NCI-H524 treated with DMSO at 0.1 percent for 48 hours (cell line): ENCODE measurements at regions not wholly inside any gene's neighbourhood (a gene's known extent, or its start where the extent isn't known, plus 50 kb on each side); places are given as distances from the start of the nearest gene placed in this dataset.

Source experiments
- DNase-seq: peaks from one replicate; lab custom pipeline; 2025; lab: John Stamatoyannopoulos, UW

- no peak for DNase-seq
These were observed 646.6 kb downstream of the TOX3 start for GRCh38 chr16:51900221-51900780.

- no peak for DNase-seq
These were observed 648.1 kb downstream of the TOX3 start for GRCh38 chr16:51898872-51899271.

GRCh38 chr16:51896013-51896412 is 650.9 kb downstream of the TOX3 start:
- no peak for DNase-seq

- DNase-seq = no peak
These were observed 654.5 kb downstream of the TOX3 start for GRCh38 chr16:51892293-51893007.

- no peak for DNase-seq
These were observed 658.4 kb downstream of the TOX3 start for GRCh38 chr16:51888534-51888933.

- DNase-seq = no peak
These were observed 658.9 kb downstream of the TOX3 start for GRCh38 chr16:51888016-51888415.

- no peak for DNase-seq
These were observed 660.5 kb downstream of the TOX3 start for GRCh38 chr16:51886456-51886855.

- no peak for DNase-seq
These were observed 662.2 kb downstream of the TOX3 start for GRCh38 chr16:51884773-51885172.

GRCh38 chr16:51881731-51882130 is 665.2 kb downstream of the TOX3 start:
- DNase-seq = no peak

- DNase-seq = no peak
These were observed 666.2 kb downstream of the TOX3 start for GRCh38 chr16:51880776-51881175.

GRCh38 chr16:51877686-51878085 is 669.3 kb downstream of the TOX3 start:
- no peak for DNase-seq

GRCh38 chr16:51876934-51877333 is 670.0 kb downstream of the TOX3 start:
- no peak for DNase-seq

GRCh38 chr16:51876601-51876875 is 670.4 kb downstream of the TOX3 start:
- DNase-seq = no peak

- DNase-seq = no peak
These were observed 670.9 kb downstream of the TOX3 start for GRCh38 chr16:51875834-51876600.

- no peak for DNase-seq
These were observed 674.4 kb downstream of the TOX3 start for GRCh38 chr16:51872524-51872923.

- no peak for DNase-seq
These were observed 676.6 kb downstream of the TOX3 start for GRCh38 chr16:51870296-51870854.

GRCh38 chr16:51869176-51869575 is 677.8 kb downstream of the TOX3 start:
- DNase-seq = no peak

GRCh38 chr16:51868631-51869030 is 678.3 kb downstream of the TOX3 start:
- DNase-seq = no peak

GRCh38 chr16:51867386-51868065 is 679.4 kb downstream of the TOX3 start:
- DNase-seq = no peak

GRCh38 chr16:51864575-51864974 is 682.4 kb downstream of the TOX3 start:
- DNase-seq = no peak

GRCh38 chr16:51854401-51854951 is 692.5 kb downstream of the TOX3 start:
- no peak for DNase-seq

- DNase-seq = no peak
These were observed 693.4 kb downstream of the TOX3 start for GRCh38 chr16:51853586-51853985.
